Glomerular endothelial cell (primary cell): ENCODE measurements at regions not wholly inside any gene's neighbourhood (a gene's known extent, or its start where the extent isn't known, plus 50 kb on each side); places are given as distances from the start of the nearest gene placed in this dataset.

ENCODE experiments used
- DNase-seq: peaks from one replicate; pipeline ENCODE4 v3.0.0-alpha.2; 2011; ENCODE audit warnings: low read depth, low spot score; ENCODE audit errors: extremely low read depth

GRCh38 chr5:103354446-103354845 lies 95.9 kb downstream of the MACIR start:
- no peak for DNase-seq

GRCh38 chr5:103353581-103353980 lies 95.0 kb downstream of the MACIR start:
- DNase-seq, result no peak

GRCh38 chr5:103347716-103348423 lies 89.3 kb downstream of the MACIR start:
- no peak for DNase-seq

GRCh38 chr5:103346162-103346748 lies 87.7 kb downstream of the MACIR start:
- DNase-seq, result no peak

GRCh38 chr5:103345461-103345860 lies 86.9 kb downstream of the MACIR start:
- DNase-seq, result no peak

GRCh38 chr5:103340717-103341388 lies 82.3 kb downstream of the MACIR start:
- no peak for DNase-seq

- no peak for DNase-seq
Measured at GRCh38 chr5:103340132-103340531, 81.6 kb downstream of the MACIR start.

GRCh38 chr5:103336941-103337340 lies 78.4 kb downstream of the MACIR start:
- no peak for DNase-seq

- DNase-seq, result no peak
Measured at GRCh38 chr5:103333376-103333775, 74.8 kb downstream of the MACIR start.

GRCh38 chr5:103330875-103331274 lies 72.3 kb downstream of the MACIR start:
- DNase-seq, result no peak
